Small intestine (tissue), 7 donors: ENCODE measurements at regions not wholly inside any gene's neighbourhood (a gene's known extent, or its start where the extent isn't known, plus 50 kb on each side); places are given as distances from the start of the nearest gene placed in this dataset.
"Not testable (repeated sequence)": the region's sequence is repeated elsewhere in the genome, so short reads cannot be mapped to it uniquely, and the experiment has no call there.

Experiments
- DNase-seq, 2 donors: peaks; one replicate each; pipeline versions ENCODE4 v3.0.0 to v3.0.0-alpha.2; 2013
- FAIRE-seq: peaks from 2 replicates; lab custom pipeline; 2012; peaks lifted over from hg19 to GRCh38; lab: Jason Lieb, UNC
- H3K27ac ChIP-seq, 3 donors: one replicate each; pipeline ENCODE4 v1.5.1; 2013; ENCODE audit warnings: low read length in 2 of 3, mild to moderate bottlenecking in 2 of 3, control low read depth in 1 of 3, inconsistent platforms in 1 of 3, low read depth in 1 of 3, moderate library complexity in 1 of 3
- H3K27me3 ChIP-seq, 3 donors: one replicate each; pipeline ENCODE4 v1.6.1; 2013; ENCODE audit warnings: low read length in 3 of 3, inconsistent platforms in 1 of 3; ENCODE audit not compliant: control insufficient read depth in 3 of 3, insufficient read depth in 3 of 3
- H3K36me3 ChIP-seq, 3 donors: one replicate each; pipeline ENCODE4 v1.6.1; 2013; ENCODE audit warnings: low read length in 3 of 3, inconsistent platforms in 1 of 3, low read depth in 1 of 3, mild to moderate bottlenecking in 1 of 3, moderate library complexity in 1 of 3; ENCODE audit not compliant: control insufficient read depth in 3 of 3, insufficient read depth in 2 of 3
- H3K4me1 ChIP-seq, 3 donors: one replicate each; pipeline ENCODE4 v1.6.1; 2013; ENCODE audit warnings: low read length in 2 of 3, inconsistent platforms in 1 of 3, low read depth in 1 of 3, mild to moderate bottlenecking in 1 of 3, moderate library complexity in 1 of 3; ENCODE audit not compliant: control insufficient read depth in 3 of 3, insufficient read depth in 2 of 3
- H3K4me3 ChIP-seq, 3 donors: one replicate each; pipeline ENCODE4 v1.5.1; 2013; ENCODE audit warnings: low read length in 3 of 3, control low read depth in 1 of 3, inconsistent platforms in 1 of 3, low read depth in 1 of 3, mild to moderate bottlenecking in 1 of 3, moderate library complexity in 1 of 3
- H3K9me3 ChIP-seq, 2 donors: one replicate each; pipeline ENCODE4 v1.6.1; 2013; ENCODE audit warnings: low read depth in 1 of 2, low read length in 1 of 2; ENCODE audit not compliant: control insufficient read depth in 2 of 2, insufficient read depth in 1 of 2
- whole genome bisulfite sequencing, 3 donors: extraction: QIAGEN DNeasy Blood & Tissue Kit; methylation state at CpG; one replicate each; pipeline ENCODE4 v1.1.7; 2013; 5-methylcytosine and 5-hydroxymethylcytosine counted together
- donor health status: healthy with polysubstance abuse.
- donor health status: control.
- donor health status: control.
- donor health status: Bipolar disorder and iron deficiency.
- donor health status: healthy.

DNA sequence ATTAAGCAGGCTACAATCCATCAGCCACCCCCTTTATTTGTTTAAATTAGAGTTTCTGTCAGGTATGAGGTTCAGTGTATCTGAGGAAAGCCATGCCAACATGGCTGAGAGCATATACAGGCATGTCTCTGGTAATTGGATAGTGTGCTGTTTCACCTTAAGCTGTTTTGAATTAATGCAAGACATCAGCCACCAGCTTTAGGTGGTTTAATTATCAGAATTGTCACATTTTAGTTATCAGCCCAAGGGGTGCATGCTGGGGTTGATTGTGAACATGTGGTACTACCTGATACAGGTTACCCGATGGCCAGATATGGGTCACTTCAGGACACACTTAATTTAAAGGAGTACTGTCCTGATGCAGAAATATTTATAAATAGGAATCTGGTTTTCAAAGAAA, 353.2 kb upstream of the TENM3 start:
- Histone ChIP-seq H3K4me3 (no peak overlapping the region), H3K27ac (no peak overlapping the region), H3K4me1 (no peaks in the 10 kb centered on the region), H3K36me3 (no peaks in the 10 kb centered on the region), H3K9me3 (peaks cover 0 to 2% of the 10 kb centered on the region in 2 donors), H3K27me3 (no peaks in the 10 kb centered on the region)
- WGBS, 3 donors = 43 to 79% (median 74%) methylated on average over 1 of the region's 1 CpG
- no peak for DNase-seq
- FAIRE-seq = no peak

DNA sequence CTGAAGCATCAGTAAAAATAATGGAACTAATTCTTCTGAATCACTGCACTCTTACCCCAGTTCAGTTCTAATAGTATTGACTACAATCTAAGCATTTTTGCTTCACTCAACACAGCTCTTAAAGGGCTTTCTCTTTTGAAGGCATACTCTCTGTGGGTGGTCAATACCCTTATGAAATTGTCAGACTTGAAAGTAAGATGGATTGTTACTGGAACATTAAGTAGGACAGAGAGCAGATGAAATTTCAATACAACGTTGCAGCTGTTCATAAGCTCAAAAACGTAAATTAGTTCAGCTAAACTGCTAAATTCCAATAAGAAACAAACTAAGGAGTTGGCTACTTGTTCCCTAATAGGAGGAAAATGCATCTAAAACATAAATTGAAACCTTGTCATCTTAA, 352.3 kb upstream of the TENM3 start:
- no peaks in the 10 kb centered on the region for H3K27me3 ChIP-seq
- no peaks in the 10 kb centered on the region for H3K36me3 ChIP-seq
- H3K9me3 ChIP-seq = peaks cover 0 to 2% of the 10 kb centered on the region in 2 donors
- no peak for FAIRE-seq
- H3K27ac ChIP-seq = no peak overlapping the region
- no peak for DNase-seq
- no peak overlapping the region for H3K4me3 ChIP-seq
- H3K4me1 ChIP-seq = no peaks in the 10 kb centered on the region
- 59 to 62% (median 61%) methylated on average over 2 of the region's 2 CpGs for WGBS, 3 donors

DNA sequence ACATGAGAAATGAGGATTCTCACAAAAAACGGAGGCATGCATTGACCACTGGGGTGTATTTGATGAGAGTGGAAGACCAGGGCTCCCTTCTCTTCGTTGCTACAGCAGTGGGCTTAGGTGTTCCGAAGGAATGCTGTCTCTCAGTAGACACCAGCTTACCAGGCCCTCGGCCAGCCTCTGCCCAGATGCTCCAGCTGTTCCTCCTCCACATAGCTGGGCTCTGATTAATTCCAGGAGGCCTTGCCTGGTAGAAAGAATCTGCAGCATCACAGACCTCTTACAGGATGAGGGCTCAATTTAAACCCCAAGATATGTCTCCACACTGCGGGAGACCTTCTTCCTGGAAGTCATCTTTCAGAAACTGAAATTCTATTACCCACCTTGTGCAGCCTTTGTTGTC, 346.6 kb upstream of the TENM3 start:
- no peaks in the 10 kb centered on the region for H3K27me3 ChIP-seq
- FAIRE-seq (no peak), DNase-seq (no peak)
- H3K4me3 ChIP-seq = no peak overlapping the region
- no peaks in the 10 kb centered on the region for H3K36me3 ChIP-seq
- no peaks in the 10 kb centered on the region for H3K9me3 ChIP-seq
- H3K4me1 ChIP-seq = no peaks in the 10 kb centered on the region
- H3K27ac ChIP-seq = no peak overlapping the region
- 75 to 86% (median 83%) methylated on average over 5 of the region's 5 CpGs for WGBS, 3 donors

DNA sequence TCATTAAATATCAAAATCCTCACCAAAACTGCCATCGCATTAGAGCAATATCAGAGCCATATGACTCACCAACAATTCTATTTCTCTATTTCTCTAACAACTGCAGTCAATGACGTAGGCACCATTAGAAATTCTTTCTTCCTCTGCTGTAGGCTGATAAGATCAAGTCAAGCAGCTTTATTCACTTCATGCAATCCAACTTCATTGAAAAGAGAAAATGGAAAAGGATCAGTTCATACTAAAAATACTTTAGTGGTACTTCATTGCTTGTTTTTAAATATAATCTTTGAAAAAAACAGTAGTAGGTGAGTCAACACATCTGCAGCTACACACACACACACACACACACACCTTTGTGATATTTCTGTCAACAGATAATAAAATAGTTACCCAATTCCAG, 345.3 kb upstream of the TENM3 start:
- H3K9me3 ChIP-seq = no peaks in the 10 kb centered on the region
- DNase-seq = no peak
- no peak overlapping the region for H3K27ac ChIP-seq
- H3K36me3 ChIP-seq = no peaks in the 10 kb centered on the region
- H3K4me3 ChIP-seq = no peak overlapping the region
- 51 to 71% (median 51%) methylated on average over 2 of the region's 2 CpGs for WGBS, 3 donors
- no peaks in the 10 kb centered on the region for H3K4me1 ChIP-seq
- FAIRE-seq = no peak
- no peaks in the 10 kb centered on the region for H3K27me3 ChIP-seq

DNA sequence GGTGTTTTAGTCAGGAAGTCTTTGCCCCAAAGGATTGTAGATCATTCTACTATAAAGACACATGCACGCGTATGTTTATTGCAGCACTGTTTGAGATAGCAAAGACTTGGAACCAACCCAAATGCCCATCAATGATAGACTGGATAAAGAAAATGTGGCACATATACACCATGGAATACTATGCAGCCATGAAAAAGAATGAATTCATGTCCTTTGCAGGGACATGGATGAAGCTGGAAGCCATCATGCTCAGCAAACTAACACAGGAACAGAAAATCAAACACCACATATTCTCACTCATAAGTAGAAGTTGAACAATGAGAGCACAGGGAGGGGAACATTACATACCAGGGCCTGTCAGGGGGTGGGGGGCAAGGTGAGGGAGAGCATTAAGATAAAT, 340.8 kb upstream of the TENM3 start:
- not testable (repeated sequence) for H3K4me3 ChIP-seq, H3K4me1 ChIP-seq, FAIRE-seq, H3K27me3 ChIP-seq, H3K9me3 ChIP-seq, H3K27ac ChIP-seq, DNase-seq, H3K36me3 ChIP-seq
- 58 to 85% (median 78%) methylated on average over 2 of the region's 2 CpGs for WGBS, 3 donors

DNA sequence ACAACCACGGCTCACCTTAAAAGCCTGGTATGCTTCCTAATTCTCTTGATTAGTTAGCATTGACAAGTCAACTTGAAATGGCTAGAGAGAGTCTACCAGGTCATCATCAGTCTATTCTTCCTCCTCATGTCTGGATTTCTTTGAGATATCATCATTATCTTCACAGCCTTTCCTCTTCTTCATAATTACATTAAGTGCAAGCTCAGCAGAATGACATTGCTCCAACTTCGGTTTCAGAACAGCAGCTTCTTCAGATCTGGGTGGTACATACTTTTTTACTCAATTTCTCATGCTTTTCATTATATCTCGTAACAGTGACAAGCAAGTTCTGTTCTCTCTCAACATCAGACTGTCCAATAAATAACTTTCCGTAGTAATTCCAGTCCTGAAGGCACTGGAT, 337.5 kb upstream of the TENM3 start:
- Histone ChIP-seq H3K9me3 (peaks cover 0 to 6% of the 10 kb centered on the region in 2 donors), H3K4me3 (no peak overlapping the region), H3K27ac (no peak overlapping the region), H3K27me3 (no peaks in the 10 kb centered on the region), H3K36me3 (no peaks in the 10 kb centered on the region), H3K4me1 (no peaks in the 10 kb centered on the region)
- DNase-seq (no peak), FAIRE-seq (no peak)
- WGBS, 3 donors = 88 to 91% (median 91%) methylated on average over 4 of the region's 4 CpGs

DNA sequence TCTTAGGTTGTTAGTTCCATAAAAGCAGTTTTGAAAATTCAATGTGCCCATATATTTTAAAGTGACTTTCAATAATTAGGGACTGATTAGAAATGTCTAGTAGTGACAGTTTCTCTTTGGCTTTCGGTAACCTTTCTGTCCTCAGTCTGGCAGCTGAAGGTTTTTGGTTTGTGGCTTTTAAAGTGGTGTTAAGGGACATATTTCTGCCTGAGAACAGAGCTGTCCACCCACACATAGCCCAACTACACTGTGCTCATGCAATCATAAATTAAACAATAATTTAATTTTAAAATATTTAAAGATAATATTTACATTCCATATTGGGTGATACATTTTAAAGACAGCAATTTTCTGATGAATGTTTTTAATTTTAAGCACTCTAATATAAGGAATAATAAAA, 335.0 kb upstream of the TENM3 start:
- WGBS, 3 donors = 69 to 78% (median 72%) methylated on average over 1 of the region's 1 CpG
- Histone ChIP-seq H3K27me3 (no peaks in the 10 kb centered on the region), H3K36me3 (no peaks in the 10 kb centered on the region), H3K9me3 (peaks cover 0 to 14% of the 10 kb centered on the region in 2 donors), H3K4me3 (no peak overlapping the region), H3K27ac (no peak overlapping the region), H3K4me1 (no peaks in the 10 kb centered on the region)
- no peak for DNase-seq
- no peak for FAIRE-seq

DNA sequence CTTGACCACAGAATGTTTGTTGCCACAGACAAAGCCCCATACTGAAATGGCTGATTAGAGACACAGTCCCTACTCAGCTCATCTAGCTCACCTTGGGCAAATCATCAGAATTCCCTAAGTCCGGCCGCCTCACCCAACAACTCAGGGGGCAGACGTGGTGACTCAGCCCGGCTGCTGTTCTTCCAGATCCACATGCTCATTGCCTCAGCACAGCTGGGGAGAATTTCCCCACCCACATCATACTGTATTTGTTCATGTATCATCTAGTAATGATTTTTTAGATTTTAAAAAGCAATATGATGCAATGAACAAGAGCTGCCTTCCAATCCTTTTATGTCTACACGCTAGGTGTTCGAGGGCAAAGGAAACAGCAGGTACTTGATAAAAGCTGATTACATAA, 333.8 kb upstream of the TENM3 start:
- Histone ChIP-seq H3K9me3 (peaks cover 0 to 15% of the 10 kb centered on the region in 2 donors), H3K4me3 (no peak overlapping the region), H3K27me3 (no peaks in the 10 kb centered on the region), H3K27ac (no peak overlapping the region), H3K4me1 (no peaks in the 10 kb centered on the region), H3K36me3 (no peaks in the 10 kb centered on the region)
- no peak for FAIRE-seq
- WGBS, 3 donors = 74 to 89% (median 79%) methylated on average over 6 of the region's 6 CpGs
- no peak for DNase-seq

DNA sequence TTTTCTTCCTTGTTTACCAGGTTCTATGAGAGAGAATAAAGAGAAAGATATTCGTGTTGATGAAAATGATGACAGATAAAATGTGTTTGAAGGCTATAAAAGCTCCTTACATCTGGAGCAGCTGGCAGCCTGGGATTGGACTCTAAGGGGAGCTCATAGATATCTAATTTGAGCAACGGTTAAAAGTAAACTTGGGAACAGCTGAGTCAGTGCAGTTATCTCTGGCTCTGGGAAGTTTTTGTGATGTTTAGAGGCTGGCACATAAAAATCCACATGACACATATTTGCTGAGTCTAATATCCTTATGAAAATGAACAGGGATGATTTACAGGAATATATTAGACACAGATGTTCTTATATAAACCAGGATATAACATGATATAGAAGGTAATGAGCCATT, 331.8 kb upstream of the TENM3 start:
- H3K36me3 ChIP-seq = no peaks in the 10 kb centered on the region
- H3K27ac ChIP-seq = no peak overlapping the region
- no peak for FAIRE-seq
- H3K4me3 ChIP-seq = no peak overlapping the region
- WGBS, 3 donors = 10 to 26% (median 16%) methylated on average over 2 of the region's 2 CpGs
- H3K9me3 ChIP-seq = peaks cover 0 to 11% of the 10 kb centered on the region in 2 donors
- no peaks in the 10 kb centered on the region for H3K27me3 ChIP-seq
- no peaks in the 10 kb centered on the region for H3K4me1 ChIP-seq
- DNase-seq = peak in 1 of 2 donors; percentile 3
